Thyroid gland (tissue), 4 donors: ENCODE measurements at regions not wholly inside any gene's neighbourhood (a gene's known extent, or its start where the extent isn't known, plus 50 kb on each side); places are given as distances from the start of the nearest gene placed in this dataset.

Source experiments
- DNase-seq, 2 donors: peaks; one replicate each; pipeline ENCODE4 v3.0.0-alpha.2; 2019
- H3K27ac ChIP-seq, 3 donors: fragments of 200-600 bp; sonication (generic); 1 replicate in 2 of 3; 2 replicates in 1 of 3; pipeline ENCODE4 v1.5.1; 2016 to 2019; ENCODE audit warnings: mild to moderate bottlenecking in 1 of 3, moderate library complexity in 1 of 3
- H3K27me3 ChIP-seq: fragments of 200-600 bp; sonication (generic); one replicate; pipeline ENCODE4 v1.5.1; 2019
- H3K36me3 ChIP-seq, 2 donors: fragments of 200-600 bp; sonication (generic); one replicate each; pipeline ENCODE4 v1.5.1; 2016 to 2019
- H3K4me1 ChIP-seq, 2 donors: fragments of 200-600 bp; sonication (generic); one replicate each; pipeline ENCODE4 v1.5.1; 2017 to 2019
- H3K4me3 ChIP-seq, 3 donors: fragments of 200-600 bp; sonication (generic); replicated peaks in 1 of 3; 1 replicate in 2 of 3; 2 replicates in 1 of 3; pipeline ENCODE4 v1.5.1; 2016; ENCODE audit warnings: mild to moderate bottlenecking in 1 of 3
- H3K9me3 ChIP-seq: fragments of 200-600 bp; sonication (generic); one replicate; pipeline ENCODE4 v1.5.1; 2017
- POLR2A ChIP-seq, 2 donors: fragments of 450-650 bp; IDR thresholded peaks; one replicate each; pipeline ENCODE4 v1.6.1; 2017; ENCODE audit warnings: antibody characterized with exemption in 2 of 2, mild to moderate bottlenecking in 2 of 2, moderate library complexity in 1 of 2
- WGBS, 2 donors: methylation state at CpG; one replicate each; pipeline ENCODE4 v1.1.5; 2017; 5-methylcytosine and 5-hydroxymethylcytosine counted together
- intact Hi-C: fragments of 100-400 bp; cut with DNase I; formaldehyde crosslinking; loops from one replicate; pipeline ENCODE4 v1.15.1; 2023
- TF ChIP-seq, protein P1 (sequence below), 6 experiments: fragments of 200-600 bp in 3 of 6; fragments of 450-650 bp in 3 of 6; sonication (generic) in 3 of 6; IDR thresholded peaks; one replicate each; pipeline ENCODE4 v1.5.1; 2016 to 2019; ENCODE audit warnings: antibody characterized with exemption in 6 of 6, mild to moderate bottlenecking in 2 of 6, inconsistent platforms in 1 of 6, moderate library complexity in 1 of 6

- WGBS, 2 donors: 50 to 70% methylated on average over 1 of the region's 1 CpG
- no peak overlapping the region for H3K27ac ChIP-seq
- no peak overlapping the region for H3K4me3 ChIP-seq
- intact Hi-C loops: no loop called here
- no peaks in the 10 kb centered on the region for H3K4me1 ChIP-seq
- H3K27me3 ChIP-seq: no peaks in the 10 kb centered on the region
- H3K9me3 ChIP-seq: no peaks in the 10 kb centered on the region
- no peak for DNase-seq
- no peaks in the 10 kb centered on the region for H3K36me3 ChIP-seq
- TF ChIP-seq POLR2A (IDR thresholded peaks at IDR 0.05): no peak
- TF ChIP-seq, protein P1, sequence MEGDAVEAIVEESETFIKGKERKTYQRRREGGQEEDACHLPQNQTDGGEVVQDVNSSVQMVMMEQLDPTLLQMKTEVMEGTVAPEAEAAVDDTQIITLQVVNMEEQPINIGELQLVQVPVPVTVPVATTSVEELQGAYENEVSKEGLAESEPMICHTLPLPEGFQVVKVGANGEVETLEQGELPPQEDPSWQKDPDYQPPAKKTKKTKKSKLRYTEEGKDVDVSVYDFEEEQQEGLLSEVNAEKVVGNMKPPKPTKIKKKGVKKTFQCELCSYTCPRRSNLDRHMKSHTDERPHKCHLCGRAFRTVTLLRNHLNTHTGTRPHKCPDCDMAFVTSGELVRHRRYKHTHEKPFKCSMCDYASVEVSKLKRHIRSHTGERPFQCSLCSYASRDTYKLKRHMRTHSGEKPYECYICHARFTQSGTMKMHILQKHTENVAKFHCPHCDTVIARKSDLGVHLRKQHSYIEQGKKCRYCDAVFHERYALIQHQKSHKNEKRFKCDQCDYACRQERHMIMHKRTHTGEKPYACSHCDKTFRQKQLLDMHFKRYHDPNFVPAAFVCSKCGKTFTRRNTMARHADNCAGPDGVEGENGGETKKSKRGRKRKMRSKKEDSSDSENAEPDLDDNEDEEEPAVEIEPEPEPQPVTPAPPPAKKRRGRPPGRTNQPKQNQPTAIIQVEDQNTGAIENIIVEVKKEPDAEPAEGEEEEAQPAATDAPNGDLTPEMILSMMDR (IDR thresholded peaks at IDR 0.05): no peak
These were observed 1453.8 kb upstream of the EYS start for GRCh38 chr6:67160820-67161219.

- Histone ChIP-seq H3K27ac (no peak overlapping the region), H3K4me3 (no peak overlapping the region), H3K4me1 (no peaks in the 10 kb centered on the region), H3K27me3 (no peaks in the 10 kb centered on the region), H3K9me3 (no peaks in the 10 kb centered on the region), H3K36me3 (no peaks in the 10 kb centered on the region)
- DNase-seq: no peak
- intact Hi-C loops: no loop called here
- whole genome bisulfite sequencing, 2 donors: 85 to 87% methylated on average over 4 of the region's 4 CpGs
- TF ChIP-seq, protein P1 (IDR thresholded peaks at IDR 0.05): no peak
- no peak for TF ChIP-seq POLR2A (IDR thresholded peaks at IDR 0.05)
These were observed 1434.0 kb upstream of the EYS start for GRCh38 chr6:67141005-67141404.

DNA sequence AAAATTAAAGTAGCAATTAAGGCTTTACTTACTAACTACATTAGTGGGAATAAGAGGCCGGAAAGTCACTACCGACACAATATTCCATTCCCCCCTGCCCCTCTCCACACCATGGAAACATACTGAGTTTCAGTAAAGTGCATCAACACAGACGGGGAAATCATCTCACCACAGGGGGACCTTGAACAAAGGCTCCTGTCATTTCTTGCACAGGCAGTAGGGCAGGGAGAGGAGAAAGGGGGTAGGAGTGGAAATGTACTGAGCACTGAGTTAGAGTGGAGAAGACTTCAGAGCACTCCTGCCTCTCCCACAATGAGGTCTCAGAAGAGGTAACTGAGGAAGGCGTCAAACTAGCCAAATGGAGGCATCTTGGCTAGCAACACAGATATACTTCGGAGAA, 1426.9 kb upstream of the EYS start:
- DNase-seq: no peak
- intact Hi-C loops: no loop called here
- Histone ChIP-seq H3K27me3 (no peaks in the 10 kb centered on the region), H3K4me1 (no peaks in the 10 kb centered on the region), H3K4me3 (no peak overlapping the region), H3K9me3 (no peaks in the 10 kb centered on the region), H3K27ac (no peak overlapping the region), H3K36me3 (no peaks in the 10 kb centered on the region)
- 84 to 89% methylated on average over 5 of the region's 5 CpGs for WGBS, 2 donors
- no peak for TF ChIP-seq POLR2A (IDR thresholded peaks at IDR 0.05)
- TF ChIP-seq, protein P1 (IDR thresholded peaks at IDR 0.05): no peak

DNA sequence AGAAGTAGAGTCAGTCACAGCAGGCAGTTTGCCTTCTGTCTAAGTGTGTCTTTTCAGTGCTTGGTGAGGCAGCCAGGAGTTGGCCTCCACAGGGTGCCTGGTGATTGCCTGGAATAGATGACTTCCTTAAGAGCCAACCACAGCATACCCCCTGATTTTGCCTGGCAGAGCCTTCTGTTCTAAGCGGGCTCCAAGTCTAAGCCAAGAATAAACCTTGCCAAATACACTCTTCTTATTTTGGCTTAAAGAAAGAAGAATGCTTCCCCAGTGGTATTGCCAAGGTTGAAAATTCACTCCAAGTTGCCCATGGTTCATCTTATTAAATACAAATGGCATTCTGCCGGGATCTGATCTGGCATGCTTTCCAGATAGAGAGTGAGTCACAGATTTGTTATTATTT, 1424.8 kb upstream of the EYS start:
- no peak for DNase-seq
- no peak overlapping the region for H3K27ac ChIP-seq
- TF ChIP-seq, protein P1 (IDR thresholded peaks at IDR 0.05): no peak

GRCh38 chr6:67129780-67130179, 1422.8 kb upstream of the EYS start:
- 49 to 55% methylated on average over 4 of the region's 4 CpGs for WGBS, 2 donors
- DNase-seq: no peak
- intact Hi-C loops: no loop called here
- Histone ChIP-seq H3K4me1 (no peaks in the 10 kb centered on the region), H3K36me3 (no peaks in the 10 kb centered on the region), H3K4me3 (no peak overlapping the region), H3K27ac (no peak overlapping the region), H3K27me3 (no peaks in the 10 kb centered on the region), H3K9me3 (no peaks in the 10 kb centered on the region)
- TF ChIP-seq, protein P1 (IDR thresholded peaks at IDR 0.05): no peak
- no peak for TF ChIP-seq POLR2A (IDR thresholded peaks at IDR 0.05)

More for the DNA sequence above, 1424.8 kb upstream of the EYS start:
- WGBS, 2 donors: 72 to 76% methylated on average over 2 of the region's 2 CpGs
- H3K36me3 ChIP-seq: no peaks in the 10 kb centered on the region
- no peaks in the 10 kb centered on the region for H3K4me1 ChIP-seq
- intact Hi-C loops: no loop called here
- no peaks in the 10 kb centered on the region for H3K9me3 ChIP-seq
- H3K27me3 ChIP-seq: no peaks in the 10 kb centered on the region
- H3K4me3 ChIP-seq: no peak overlapping the region
